Ovary (tissue), 7 donors: ENCODE measurements at regions not wholly inside any gene's neighbourhood (a gene's known extent, or its start where the extent isn't known, plus 50 kb on each side); places are given as distances from the start of the nearest gene placed in this dataset.

Experiments used
- DNase-seq, 5 donors: peaks; one replicate each; pipeline ENCODE4 v3.0.0-alpha.2; 2019 to 2020
- H3K27ac ChIP-seq, 2 donors: fragments of 200-600 bp; one replicate each; pipeline versions ENCODE4 v1.5.1 to v1.8.0; 2019 to 2022
- H3K27me3 ChIP-seq: fragments of 200-600 bp; one replicate; pipeline ENCODE4 v1.8.0; 2022
- H3K36me3 ChIP-seq: fragments of 200-600 bp; sonication (generic); one replicate; pipeline ENCODE4 v1.5.1; 2019
- H3K4me1 ChIP-seq: one replicate; pipeline ENCODE4 v1.8.1; 2013; ENCODE audit warnings: mild to moderate bottlenecking, moderate library complexity; ENCODE audit not compliant: insufficient read depth
- H3K4me3 ChIP-seq: fragments of 200-600 bp; sonication (generic); one replicate; pipeline ENCODE4 v1.5.1; 2017
- H3K9me3 ChIP-seq, 2 donors: fragments of 200-600 bp in 1 of 2; sonication (generic) in 1 of 2; one replicate each; pipeline versions ENCODE4 v1.5.1 to v1.8.1; 2013 to 2019; ENCODE audit warnings: mild to moderate bottlenecking in 1 of 2, moderate library complexity in 1 of 2
- CTCF ChIP-seq, 3 donors: fragments of 450-650 bp in 2 of 3; fragments of 200-600 bp in 1 of 3; IDR thresholded peaks; one replicate each; pipeline versions ENCODE4 v1.5.1 to v1.8.0; 2016 to 2022; ENCODE audit warnings: antibody characterized with exemption in 3 of 3, mild to moderate bottlenecking in 1 of 3
- EP300 ChIP-seq: sonication (generic); formaldehyde crosslinking; IDR thresholded peaks from one replicate; pipeline ENCODE4 v1.6.1; 2017; ENCODE audit warnings: antibody characterized with exemption
- POLR2A ChIP-seq: fragments of 450-650 bp; IDR thresholded peaks from one replicate; pipeline ENCODE4 v1.6.1; 2017; ENCODE audit warnings: antibody characterized with exemption, mild to moderate bottlenecking, moderate library complexity
- WGBS, 3 donors: extraction: QIAGEN DNeasy Blood & Tissue Kit in 1 of 3; methylation state at CpG; one replicate each; pipeline versions ENCODE4 v1.1.5 to v1.1.7; 2013 to 2017; 5-methylcytosine and 5-hydroxymethylcytosine counted together
- intact Hi-C, 4 donors: fragments of 100-400 bp; cut with DNase I; formaldehyde crosslinking; loops; one replicate each; pipeline versions ENCODE4 v1.11.0 to v1.15.1; 2022 to 2023
- donor health status: DM: no; HTN: no; CAD: no; lungs with moderate emphysema.
- donor health status: DM: no; HTN: no; CAD: no.
- donor health status: Bipolar disorder and iron deficiency.
- donor health status: DM: no; HTN: no; CAD: no.
- donor health status: DM: yes; HTN: yes; CAD: no.

- H3K9me3 ChIP-seq = no peaks in the 10 kb centered on the region
- no peaks in the 10 kb centered on the region for H3K36me3 ChIP-seq
- no peaks in the 10 kb centered on the region for H3K27me3 ChIP-seq
- DNase-seq = no peak
- H3K4me3 ChIP-seq = no peak overlapping the region
- intact Hi-C loops = no loop called here
- no peak overlapping the region for H3K27ac ChIP-seq
- WGBS, 3 donors = 54 to 61% (median 56%) methylated on average over 3 of the region's 3 CpGs
- TF ChIP-seq CTCF (IDR thresholded peaks at IDR 0.05) = no peak
- peaks cover 1% of the 10 kb centered on the region for H3K4me1 ChIP-seq
Observed at GRCh38 chr12:24695657-24696329, 253.1 kb downstream of the BCAT1 start.

- 88 to 90% (median 89%) methylated on average over 4 of the region's 4 CpGs for WGBS, 3 donors
Observed at GRCh38 chr12:24695103-24695502, 253.8 kb downstream of the BCAT1 start.

GRCh38 chr12:24688601-24689000, 260.3 kb downstream of the BCAT1 start:
- H3K36me3 ChIP-seq = no peaks in the 10 kb centered on the region
- no peaks in the 10 kb centered on the region for H3K9me3 ChIP-seq
- TF ChIP-seq CTCF (IDR thresholded peaks at IDR 0.05) (no peak), POLR2A (no peak), EP300 (no peak)
- H3K27me3 ChIP-seq = no peaks in the 10 kb centered on the region
- no peak for DNase-seq
- H3K27ac ChIP-seq = no peak overlapping the region
- H3K4me3 ChIP-seq = no peak overlapping the region
- intact Hi-C loops = no loop called here
- WGBS, 3 donors = 90 to 94% (median 91%) methylated on average over 6 of the region's 6 CpGs
- H3K4me1 ChIP-seq = no peaks in the 10 kb centered on the region

More at GRCh38 chr12:24695103-24695502, 253.8 kb downstream of the BCAT1 start:
- intact Hi-C loops = no loop called here
- H3K27me3 ChIP-seq = no peaks in the 10 kb centered on the region
- no peak for TF ChIP-seq EP300
- TF ChIP-seq POLR2A = no peak
- TF ChIP-seq CTCF (IDR thresholded peaks at IDR 0.05) = no peak
- H3K36me3 ChIP-seq = no peaks in the 10 kb centered on the region
- H3K4me3 ChIP-seq = no peak overlapping the region
- H3K9me3 ChIP-seq = no peaks in the 10 kb centered on the region
- DNase-seq = no peak
- H3K4me1 ChIP-seq = peaks cover 1% of the 10 kb centered on the region
- H3K27ac ChIP-seq = no peak overlapping the region

GRCh38 chr12:24681570-24681969, 267.3 kb downstream of the BCAT1 start:
- 92 to 93% (median 93%) methylated on average over 3 of the region's 3 CpGs for WGBS, 3 donors
- Histone ChIP-seq H3K4me3 (no peak overlapping the region), H3K4me1 (no peaks in the 10 kb centered on the region), H3K9me3 (no peaks in the 10 kb centered on the region), H3K27me3 (no peaks in the 10 kb centered on the region), H3K27ac (no peak overlapping the region), H3K36me3 (no peaks in the 10 kb centered on the region)
- TF ChIP-seq CTCF (IDR thresholded peaks at IDR 0.05) = no peak
- no peak for TF ChIP-seq POLR2A
- TF ChIP-seq EP300 = no peak
- intact Hi-C loops = no loop called here
- DNase-seq = no peak
